Stimulated activated CD4-positive, alpha-beta T cell treated with anti-CD3 and anti-CD28 coated beads, Interleukin-12 subunit alpha, Interleukin-12 subunit beta, amount 100 ng/mL, for 48 hours (primary cell): ENCODE measurements at regions not wholly inside any gene's neighbourhood (a gene's known extent, or its start where the extent isn't known, plus 50 kb on each side); places are given as distances from the start of the nearest gene placed in this dataset.
"Not testable (repeated sequence)": the region's sequence is repeated elsewhere in the genome, so short reads cannot be mapped to it uniquely, and the experiment has no call there.

Source experiments
- DNase-seq, 3 donors: peaks; one replicate each; pipeline ENCODE4 v3.0.0-alpha.2; 2020; ENCODE audit warnings: low read depth in 2 of 3, low spot score in 1 of 3

- no peak for DNase-seq
Observed at GRCh38 chr3:155995525-155996370, 124.6 kb upstream of the KCNAB1 start.

GRCh38 chr3:155996882-155997281, 123.5 kb upstream of the KCNAB1 start:
- no peak for DNase-seq

- DNase-seq: not testable (repeated sequence)
Observed at GRCh38 chr3:155998173-155998572, 122.2 kb upstream of the KCNAB1 start.

- no peak for DNase-seq
Observed at GRCh38 chr3:156005736-156006135, 114.6 kb upstream of the KCNAB1 start.

GRCh38 chr3:156010829-156011228, 109.5 kb upstream of the KCNAB1 start:
- no peak for DNase-seq

- no peak for DNase-seq
Observed at GRCh38 chr3:156014489-156014888, 105.9 kb upstream of the KCNAB1 start.

- no peak for DNase-seq
Observed at GRCh38 chr3:156016902-156017301, 103.5 kb upstream of the KCNAB1 start.

GRCh38 chr3:156017352-156018030, 102.9 kb upstream of the KCNAB1 start:
- DNase-seq: no peak

- no peak for DNase-seq
Observed at GRCh38 chr3:156024904-156025533, 95.4 kb upstream of the KCNAB1 start.

GRCh38 chr3:156029208-156029607, 91.2 kb upstream of the KCNAB1 start:
- no peak for DNase-seq

GRCh38 chr3:156030723-156031122, 89.7 kb upstream of the KCNAB1 start:
- no peak for DNase-seq

- DNase-seq: no peak
Observed at GRCh38 chr3:156033428-156033827, 87.0 kb upstream of the KCNAB1 start.

GRCh38 chr3:156035158-156035557, 85.2 kb upstream of the KCNAB1 start:
- no peak for DNase-seq

GRCh38 chr3:156036258-156037053, 83.9 kb upstream of the KCNAB1 start:
- no peak for DNase-seq

GRCh38 chr3:156037356-156037755, 83.0 kb upstream of the KCNAB1 start:
- DNase-seq: no peak

- DNase-seq: no peak
Observed at GRCh38 chr3:156038869-156039268, 81.5 kb upstream of the KCNAB1 start.

GRCh38 chr3:156040041-156040440, 80.3 kb upstream of the KCNAB1 start:
- DNase-seq: no peak

- DNase-seq: not testable (repeated sequence)
Observed at GRCh38 chr3:156041216-156041841, 79.0 kb upstream of the KCNAB1 start.

GRCh38 chr3:156041856-156042255, 78.5 kb upstream of the KCNAB1 start:
- not testable (repeated sequence) for DNase-seq

- DNase-seq: peak; percentile 39 to 48 (median 44)
Observed at GRCh38 chr3:156043832-156044633, 76.3 kb upstream of the KCNAB1 start.
